CD4-positive, alpha-beta T cell (primary cell): ENCODE measurements at regions not wholly inside any gene's neighbourhood (a gene's known extent, or its start where the extent isn't known, plus 50 kb on each side); places are given as distances from the start of the nearest gene placed in this dataset.

ENCODE experiments used
- ATAC-seq: fragments of 200-7000 bp; cut with Tn5 transposase; one replicate; pipeline ENCODE4 v1.10.0; 2022; ENCODE audit warnings: mild to moderate bottlenecking; ENCODE audit not compliant: poor library complexity
- CTCF ChIA-PET: fragments of 350-600 bp; sonication (Branson Sonifier 250); formaldehyde crosslinking; loops from one replicate; lab custom pipeline; 2021; ENCODE audit warnings: antibody characterized with exemption, inconsistent platforms; lab: Charles Lee
- POLR2A ChIA-PET: fragments of 350-600 bp; sonication (Branson Sonifier 250); formaldehyde crosslinking; loops from one replicate; lab custom pipeline; 2021; ENCODE audit warnings: antibody characterized with exemption, inconsistent platforms; lab: Charles Lee
- DNase-seq, 14 experiments: peaks; one replicate each; pipeline ENCODE4 v3.0.0-alpha.2; 2013 to 2020; ENCODE audit warnings: mixed read lengths in 2 of 14
- H3K27ac ChIP-seq, 2 donors: one replicate each; pipeline versions ENCODE4 v1.5.1 to v1.7.0; 2013; ENCODE audit warnings: low read length in 2 of 2, low read depth in 1 of 2, mild to moderate bottlenecking in 1 of 2
- H3K27me3 ChIP-seq, 2 experiments: 1 replicate in 1 of 2; 2 replicates in 1 of 2; pipeline versions ENCODE4 v1.6.1 to v1.7.0; 2013; ENCODE audit warnings: low read length in 2 of 2, control low read depth in 1 of 2, mild to moderate bottlenecking in 1 of 2, moderate library complexity in 1 of 2; ENCODE audit not compliant: insufficient read depth in 2 of 2, control insufficient read depth in 1 of 2
- H3K36me3 ChIP-seq: one replicate; pipeline ENCODE4 v1.6.1; 2013; ENCODE audit warnings: low read length, control low read depth; ENCODE audit not compliant: insufficient read depth
- H3K4me1 ChIP-seq: one replicate; pipeline ENCODE4 v1.6.1; 2013; ENCODE audit warnings: low read length, control low read depth; ENCODE audit not compliant: insufficient read depth
- H3K4me3 ChIP-seq: one replicate; pipeline ENCODE4 v1.5.1; 2013; ENCODE audit warnings: mild to moderate bottlenecking, low read length, moderate library complexity
- H3K9me3 ChIP-seq, 2 experiments: 1 replicate in 1 of 2; 2 replicates in 1 of 2; pipeline versions ENCODE4 v1.6.1 to v1.7.0; 2013; ENCODE audit warnings: low read length in 2 of 2, mild to moderate bottlenecking in 2 of 2, control low read depth in 1 of 2, moderate library complexity in 1 of 2; ENCODE audit not compliant: control insufficient read depth in 1 of 2, insufficient read depth in 1 of 2
- H3K27ac Mint-ChIP-seq: one replicate; pipeline ENCODE4 v1.8.0; 2020; ENCODE audit warnings: mixed read lengths
- H3K27me3 Mint-ChIP-seq: one replicate; pipeline ENCODE4 v1.8.0; 2021; ENCODE audit warnings: mixed read lengths
- H3K36me3 Mint-ChIP-seq: one replicate; pipeline ENCODE4 v1.8.0; 2021; ENCODE audit warnings: low read depth, mixed read lengths
- H3K4me1 Mint-ChIP-seq: one replicate; pipeline ENCODE4 v1.8.0; 2021; ENCODE audit warnings: low read depth, mixed read lengths
- H3K4me3 Mint-ChIP-seq: one replicate; pipeline ENCODE4 v1.8.0; 2020; ENCODE audit warnings: mild to moderate bottlenecking, mixed read lengths
- H3K9me3 Mint-ChIP-seq: one replicate; pipeline ENCODE4 v1.8.0; 2020; ENCODE audit warnings: mixed read lengths
- intact Hi-C, 2 experiments: fragments of 100-400 bp; cut with DNase I in 1 of 2; cut with micrococcal nuclease in 1 of 2; formaldehyde crosslinking; loops; one replicate each; pipeline versions ENCODE4 v1.15.1 to v1.9.0; 2023 to 2025; cut with DNase I, micrococcal nuclease
- TF ChIP-seq, protein P1 (sequence below): fragments of 200-600 bp; IDR thresholded peaks from one replicate; pipeline ENCODE4 v1.8.0; 2022; ENCODE audit warnings: antibody characterized with exemption, mild to moderate bottlenecking

DNA sequence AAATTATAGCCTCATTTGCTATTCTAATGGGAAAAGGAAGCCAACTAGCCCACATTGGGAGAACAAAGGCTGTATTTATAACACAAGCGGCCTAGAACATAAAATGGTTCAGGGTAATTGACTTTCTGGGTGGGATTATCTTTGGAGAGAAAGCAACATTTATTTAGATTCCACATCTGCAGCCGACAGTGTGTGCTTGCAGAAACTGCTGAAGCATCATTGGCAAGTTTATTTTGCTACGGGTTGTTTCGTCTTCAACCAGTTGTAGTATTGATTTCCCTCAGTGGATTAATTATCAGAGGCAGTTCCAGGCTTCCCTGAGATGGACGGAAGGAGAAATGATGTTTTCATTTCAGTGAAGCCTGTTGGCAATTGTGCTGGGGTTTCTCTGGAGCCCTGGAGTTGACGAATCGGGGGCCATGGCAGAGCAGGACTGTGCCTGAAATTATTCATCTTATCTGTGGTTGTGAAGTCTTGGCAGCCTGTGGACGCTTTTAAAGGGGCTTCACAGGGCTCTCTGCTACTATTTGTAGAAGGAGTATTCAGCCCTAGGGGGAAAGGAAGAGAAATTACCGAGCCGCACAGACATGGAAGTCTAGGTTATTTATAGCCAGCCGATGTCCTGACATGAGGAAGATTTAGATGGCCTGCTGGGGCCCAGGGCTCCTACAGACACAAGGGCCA is 290.6 kb upstream of the IRX4 start:
- no peak overlapping the region for H3K27ac Mint-ChIP-seq
- peaks cover 28% of the 10 kb centered on the region for H3K27me3 Mint-ChIP-seq
- intact Hi-C loops: no loop called here
- TF ChIP-seq, protein P1, sequence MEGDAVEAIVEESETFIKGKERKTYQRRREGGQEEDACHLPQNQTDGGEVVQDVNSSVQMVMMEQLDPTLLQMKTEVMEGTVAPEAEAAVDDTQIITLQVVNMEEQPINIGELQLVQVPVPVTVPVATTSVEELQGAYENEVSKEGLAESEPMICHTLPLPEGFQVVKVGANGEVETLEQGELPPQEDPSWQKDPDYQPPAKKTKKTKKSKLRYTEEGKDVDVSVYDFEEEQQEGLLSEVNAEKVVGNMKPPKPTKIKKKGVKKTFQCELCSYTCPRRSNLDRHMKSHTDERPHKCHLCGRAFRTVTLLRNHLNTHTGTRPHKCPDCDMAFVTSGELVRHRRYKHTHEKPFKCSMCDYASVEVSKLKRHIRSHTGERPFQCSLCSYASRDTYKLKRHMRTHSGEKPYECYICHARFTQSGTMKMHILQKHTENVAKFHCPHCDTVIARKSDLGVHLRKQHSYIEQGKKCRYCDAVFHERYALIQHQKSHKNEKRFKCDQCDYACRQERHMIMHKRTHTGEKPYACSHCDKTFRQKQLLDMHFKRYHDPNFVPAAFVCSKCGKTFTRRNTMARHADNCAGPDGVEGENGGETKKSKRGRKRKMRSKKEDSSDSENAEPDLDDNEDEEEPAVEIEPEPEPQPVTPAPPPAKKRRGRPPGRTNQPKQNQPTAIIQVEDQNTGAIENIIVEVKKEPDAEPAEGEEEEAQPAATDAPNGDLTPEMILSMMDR: no peak
- no peak overlapping the region for H3K4me3 Mint-ChIP-seq
- Histone ChIP-seq H3K9me3 (peaks cover 0 to 22% of the 10 kb centered on the region in 2 experiments), H3K27me3 (no peaks in the 10 kb centered on the region), H3K4me1 (no peaks in the 10 kb centered on the region), H3K27ac (no peak overlapping the region), H3K4me3 (no peak overlapping the region), H3K36me3 (no peaks in the 10 kb centered on the region)
- no peaks in the 10 kb centered on the region for H3K4me1 Mint-ChIP-seq
- CTCF ChIA-PET: no interaction called here
- H3K36me3 Mint-ChIP-seq: no peaks in the 10 kb centered on the region
- ATAC-seq (no peak), DNase-seq (no peak)
- H3K9me3 Mint-ChIP-seq: no peaks in the 10 kb centered on the region
- POLR2A ChIA-PET: no interaction called here

DNA sequence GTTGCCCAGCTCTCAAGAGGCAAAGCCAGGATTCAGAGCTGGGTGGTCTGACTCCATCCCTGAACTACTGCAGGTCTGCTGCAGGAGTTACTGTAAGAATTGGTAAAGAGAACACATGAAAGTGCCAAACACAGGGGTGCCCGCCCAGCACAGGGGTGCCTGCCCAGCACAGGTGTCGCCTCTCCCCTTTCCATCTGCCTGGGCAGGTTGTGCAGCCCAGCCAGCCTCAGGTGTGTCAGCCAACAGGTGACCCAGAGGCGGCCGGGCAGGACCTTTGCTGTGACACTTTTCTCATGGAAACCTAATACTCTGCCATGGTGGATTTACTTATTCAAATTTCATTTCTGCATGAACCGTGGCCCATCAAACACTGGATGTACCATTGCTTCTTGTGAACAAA is 289.7 kb upstream of the IRX4 start:
- Histone ChIP-seq H3K27ac (no peak overlapping the region), H3K36me3 (no peaks in the 10 kb centered on the region), H3K27me3 (no peaks in the 10 kb centered on the region), H3K4me1 (no peaks in the 10 kb centered on the region), H3K9me3 (peaks cover 0 to 17% of the 10 kb centered on the region in 2 experiments), H3K4me3 (no peak overlapping the region)
- H3K27me3 Mint-ChIP-seq: peaks cover 28% of the 10 kb centered on the region
- no peaks in the 10 kb centered on the region for H3K36me3 Mint-ChIP-seq
- ATAC-seq (no peak), DNase-seq (no peak)
- intact Hi-C loops: no loop called here
- H3K4me3 Mint-ChIP-seq: no peak overlapping the region
- no peaks in the 10 kb centered on the region for H3K9me3 Mint-ChIP-seq
- no peaks in the 10 kb centered on the region for H3K4me1 Mint-ChIP-seq
- no peak overlapping the region for H3K27ac Mint-ChIP-seq
- POLR2A ChIA-PET: no interaction called here
- CTCF ChIA-PET: no interaction called here
- TF ChIP-seq, protein P1: no peak

DNA sequence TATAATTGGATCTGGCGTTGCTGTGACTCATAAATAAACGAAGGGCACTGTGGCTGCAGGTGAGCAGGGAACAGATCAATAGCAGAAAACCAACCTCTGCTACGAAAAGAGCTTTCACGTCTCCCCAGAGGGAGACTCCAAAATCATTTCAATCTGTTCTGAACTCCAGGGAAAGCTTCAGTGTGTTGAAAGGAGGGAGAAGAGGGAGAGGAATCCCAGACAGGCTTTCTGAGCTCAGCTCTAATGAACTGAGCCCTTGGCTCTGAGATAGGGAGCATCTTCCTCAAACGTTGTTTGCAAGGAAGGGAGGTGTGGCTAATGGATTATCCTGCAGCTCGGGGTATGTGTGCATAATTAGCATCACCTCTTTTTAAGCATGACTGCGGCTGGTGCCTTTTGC is 288.0 kb upstream of the IRX4 start:
- H3K4me3 Mint-ChIP-seq: no peak overlapping the region
- no peaks in the 10 kb centered on the region for H3K36me3 Mint-ChIP-seq
- Histone ChIP-seq H3K4me3 (no peak overlapping the region), H3K9me3 (peaks cover 0 to 13% of the 10 kb centered on the region in 2 experiments), H3K27ac (no peak overlapping the region), H3K27me3 (peaks cover 0 to 2% of the 10 kb centered on the region in 2 experiments), H3K4me1 (no peaks in the 10 kb centered on the region), H3K36me3 (no peaks in the 10 kb centered on the region)
- ChIA-PET POLR2A (no interaction called here), CTCF (no interaction called here)
- no peaks in the 10 kb centered on the region for H3K4me1 Mint-ChIP-seq
- no peaks in the 10 kb centered on the region for H3K9me3 Mint-ChIP-seq
- TF ChIP-seq, protein P1: no peak
- intact Hi-C loops: no loop called here
- peaks cover 22% of the 10 kb centered on the region for H3K27me3 Mint-ChIP-seq
- ATAC-seq: no peak
- DNase-seq: no peak
- H3K27ac Mint-ChIP-seq: no peak overlapping the region
